Neural crest cell (in vitro differentiated cells): ENCODE measurements at regions not wholly inside any gene's neighbourhood (a gene's known extent, or its start where the extent isn't known, plus 50 kb on each side); places are given as distances from the start of the nearest gene placed in this dataset.

Experiments
- DNase-seq: peaks from one replicate; pipeline ENCODE4 v3.0.0; 2021; ENCODE audit warnings: low read depth, mixed read lengths, low spot score
- H3K27ac Mint-ChIP-seq: one replicate; pipeline ENCODE4 v1.8.0; 2021; ENCODE audit warnings: mild to moderate bottlenecking, mixed read lengths; ENCODE audit not compliant: unreplicated experiment
- H3K27me3 Mint-ChIP-seq: 2 replicates; pipeline ENCODE4 v1.8.0; 2021; ENCODE audit warnings: low read depth, mild to moderate bottlenecking, mixed read lengths
- H3K36me3 Mint-ChIP-seq: 2 replicates; pipeline ENCODE4 v1.8.0; 2021; ENCODE audit warnings: low read depth, mild to moderate bottlenecking, mixed read lengths
- H3K4me1 Mint-ChIP-seq: 2 replicates; pipeline ENCODE4 v1.8.0; 2021; ENCODE audit warnings: mixed read lengths
- H3K4me3 Mint-ChIP-seq: one replicate; pipeline ENCODE4 v1.8.0; 2021; ENCODE audit warnings: mild to moderate bottlenecking, mixed read lengths
- H3K9me3 Mint-ChIP-seq: 2 replicates; pipeline ENCODE4 v1.8.0; 2021; ENCODE audit warnings: mixed read lengths
- CTCF ChIP-seq: fragments of 200-600 bp; sonication (generic); conservative IDR thresholded peaks from 2 replicates; pipeline ENCODE4 v1.5.0; 2021; ENCODE audit warnings: antibody characterized with exemption, mild to moderate bottlenecking

- no peak for TF ChIP-seq CTCF
- peaks cover 52% of the 10 kb centered on the region for H3K27me3 Mint-ChIP-seq
- H3K9me3 Mint-ChIP-seq, result no peaks in the 10 kb centered on the region
- DNase-seq, result no peak
- H3K4me3 Mint-ChIP-seq, result no peak overlapping the region
- H3K4me1 Mint-ChIP-seq, result peaks cover 18% of the 10 kb centered on the region
- H3K36me3 Mint-ChIP-seq, result no peaks in the 10 kb centered on the region
- H3K27ac Mint-ChIP-seq, result no peak overlapping the region
Measured at GRCh38 chr6:170092826-170093225, 198.1 kb downstream of the DLL1 start.

DNA sequence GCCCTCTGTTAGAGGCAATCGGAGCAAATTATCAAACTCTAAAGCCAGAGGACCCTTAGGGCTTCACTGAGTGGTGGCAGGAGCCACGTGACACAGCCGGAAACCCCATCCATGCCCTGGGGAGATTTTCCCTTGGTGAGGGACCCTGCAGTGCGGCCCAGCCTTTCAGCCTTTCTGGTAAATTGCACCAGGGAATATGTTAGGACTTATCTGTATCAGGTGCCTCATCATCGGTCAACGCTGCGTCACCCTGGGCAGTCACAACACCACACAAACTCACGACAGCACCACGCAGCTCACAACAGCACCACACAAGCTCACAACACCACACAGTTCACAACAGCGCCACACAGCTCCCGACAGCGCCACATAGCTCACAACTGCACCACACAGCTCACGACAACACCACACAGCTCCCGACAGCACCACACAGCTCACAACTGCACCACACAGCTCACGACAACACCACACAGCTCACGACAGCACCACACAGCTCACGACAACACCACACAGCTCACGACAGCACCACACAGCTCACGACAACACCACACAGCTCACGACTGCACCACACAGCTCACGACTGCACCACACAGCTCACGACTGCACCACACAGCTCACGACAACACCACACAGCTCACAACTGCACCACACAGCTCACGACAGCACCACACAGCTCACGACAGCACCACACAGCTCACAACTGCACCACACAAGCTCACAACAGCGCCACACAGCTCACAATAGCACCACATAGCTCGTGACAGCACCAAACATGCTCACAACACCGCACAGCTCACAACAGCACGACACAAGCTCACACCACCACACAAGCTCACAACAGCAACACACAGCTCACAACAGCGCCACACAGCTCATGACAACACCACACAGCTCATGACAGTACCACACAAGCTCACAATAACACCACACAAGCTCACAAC lies 199.0 kb downstream of the DLL1 start:
- no peak for TF ChIP-seq CTCF
- Mint-ChIP-seq H3K4me1 (peaks cover 18% of the 10 kb centered on the region), H3K36me3 (no peaks in the 10 kb centered on the region), H3K27ac (no peak overlapping the region), H3K4me3 (no peak overlapping the region), H3K9me3 (no peaks in the 10 kb centered on the region), H3K27me3 (peaks cover 53% of the 10 kb centered on the region)
- DNase-seq, result no peak

- Mint-ChIP-seq H3K27ac (no peak overlapping the region), H3K9me3 (no peaks in the 10 kb centered on the region), H3K4me1 (peaks cover 11% of the 10 kb centered on the region), H3K36me3 (no peaks in the 10 kb centered on the region), H3K27me3 (peaks cover 56% of the 10 kb centered on the region), H3K4me3 (no peak overlapping the region)
- TF ChIP-seq CTCF, result no peak
- DNase-seq, result no peak
Measured at GRCh38 chr6:170091000-170091638, 199.8 kb downstream of the DLL1 start.

GRCh38 chr6:170090561-170090960 lies 200.3 kb downstream of the DLL1 start:
- TF ChIP-seq CTCF, result no peak
- DNase-seq, result no peak
- H3K4me3 Mint-ChIP-seq, result no peak overlapping the region
- peaks cover 8% of the 10 kb centered on the region for H3K4me1 Mint-ChIP-seq
- H3K36me3 Mint-ChIP-seq, result no peaks in the 10 kb centered on the region
- H3K27me3 Mint-ChIP-seq, result peaks cover 56% of the 10 kb centered on the region
- H3K27ac Mint-ChIP-seq, result no peak overlapping the region
- H3K9me3 Mint-ChIP-seq, result no peaks in the 10 kb centered on the region

DNA sequence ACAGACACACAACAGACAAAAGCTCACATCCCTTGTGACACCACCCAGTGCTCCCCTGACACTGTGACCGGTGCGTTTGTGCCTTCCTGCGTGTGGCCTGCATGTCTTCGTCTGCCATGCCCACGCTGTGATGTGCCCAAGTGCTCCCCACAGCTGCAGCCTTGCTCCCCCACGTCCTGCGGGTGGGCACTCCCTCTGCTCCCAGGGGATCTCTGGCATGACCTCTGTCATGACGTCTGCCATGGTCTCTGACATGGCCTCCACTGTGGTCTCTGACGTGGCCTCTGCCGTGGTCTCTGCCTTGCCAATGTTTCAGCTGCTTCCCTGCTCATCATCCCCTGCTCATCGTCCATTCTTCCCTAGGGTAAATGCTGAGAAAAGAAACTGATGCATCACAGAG lies 200.9 kb downstream of the DLL1 start:
- peaks cover 8% of the 10 kb centered on the region for H3K4me1 Mint-ChIP-seq
- H3K4me3 Mint-ChIP-seq, result no peak overlapping the region
- no peak for TF ChIP-seq CTCF
- H3K27me3 Mint-ChIP-seq, result peaks cover 57% of the 10 kb centered on the region
- no peak overlapping the region for H3K27ac Mint-ChIP-seq
- H3K9me3 Mint-ChIP-seq, result no peaks in the 10 kb centered on the region
- H3K36me3 Mint-ChIP-seq, result no peaks in the 10 kb centered on the region
- DNase-seq, result no peak
